ENCODE measurements at regions not wholly inside any gene's neighbourhood (a gene's known extent, or its start where the extent isn't known, plus 50 kb on each side); places are given as distances from the start of the nearest gene placed in this dataset.
"Not testable (repeated sequence)": the region's sequence is repeated elsewhere in the genome, so short reads cannot be mapped to it uniquely, and the experiment has no call there.

DNA sequence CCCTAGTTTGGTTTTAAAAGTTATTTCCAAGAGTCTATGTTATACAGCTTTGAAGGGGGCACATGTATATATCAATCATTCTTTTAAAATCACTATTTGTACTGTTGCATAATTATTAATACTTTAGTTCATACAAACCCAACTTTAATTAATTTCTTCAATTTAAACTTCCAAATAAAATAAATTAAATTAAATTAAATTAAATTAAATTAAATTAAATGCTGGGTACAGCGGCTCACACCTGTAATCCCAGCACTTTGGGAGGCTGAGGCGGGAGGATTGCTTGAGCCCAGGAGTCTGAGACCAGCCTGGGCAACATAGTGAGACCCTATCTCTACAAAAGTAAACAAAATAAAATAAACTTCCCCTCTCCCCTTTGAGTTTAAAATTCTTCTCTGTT is 98.9 kb upstream of the MYO10 start:
- DNase-seq (ENCODE audit: low read depth), result not testable (repeated sequence)

DNA sequence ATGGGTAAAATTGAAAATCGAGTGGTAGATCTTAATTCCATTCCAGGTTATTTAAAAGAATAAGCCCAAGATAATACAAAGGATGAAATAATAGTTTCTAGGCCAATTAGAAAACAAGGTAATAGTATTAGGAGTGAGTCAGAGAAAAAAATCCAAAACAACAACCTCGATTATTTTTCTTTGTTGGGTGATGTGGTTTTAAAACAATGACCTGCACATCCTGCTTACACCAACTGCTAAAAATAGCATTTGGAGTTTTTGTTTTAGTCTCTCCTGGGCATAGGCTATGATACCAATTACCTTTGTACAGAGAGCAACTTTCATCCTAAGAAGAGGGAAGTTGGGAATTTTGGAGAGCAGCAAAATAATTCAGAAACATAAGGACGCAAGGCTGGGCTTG is 101.7 kb upstream of the MYO10 start:
- DNase-seq (ENCODE audit: low read depth), result peak; percentile 52

DNA sequence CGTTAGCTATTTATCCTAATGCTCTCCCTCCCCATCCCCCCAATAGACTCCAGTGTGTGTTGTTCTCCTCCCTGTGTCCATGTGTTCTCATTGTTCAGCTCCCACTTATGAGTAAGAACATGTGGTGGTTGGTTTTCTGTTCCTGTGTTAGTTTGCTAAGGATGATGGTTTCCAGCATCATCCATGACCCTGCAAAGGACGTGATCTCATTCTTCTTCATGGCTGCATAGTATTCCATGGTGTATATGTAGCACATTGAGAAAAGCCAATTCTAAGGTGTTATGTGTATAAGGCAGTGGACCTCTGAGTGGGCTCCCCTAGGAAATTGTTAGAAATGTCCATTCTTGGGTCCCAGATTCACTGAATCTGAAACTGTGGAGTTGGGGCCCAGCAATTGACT is 103.1 kb upstream of the MYO10 start:
- no peak for DNase-seq (ENCODE audit: low read depth)

DNA sequence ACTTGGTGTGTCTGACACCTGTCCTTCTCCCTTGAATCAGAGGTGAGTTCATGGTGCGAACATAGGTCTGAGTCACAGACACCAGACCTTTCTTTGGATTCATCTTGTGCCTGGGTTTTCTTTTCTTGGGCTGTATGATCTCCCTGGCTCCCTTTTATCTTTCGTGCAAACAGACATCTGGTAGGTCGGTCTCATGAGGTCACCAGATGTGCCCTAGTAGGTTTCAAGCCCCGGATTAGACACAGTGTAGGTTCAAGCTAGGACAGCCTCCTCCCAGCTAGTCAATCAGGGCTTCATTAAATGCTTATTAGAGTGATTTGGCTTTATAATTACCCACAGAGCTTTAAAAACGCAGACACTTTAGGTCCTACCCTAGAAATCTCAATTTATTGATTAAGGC is 106.0 kb upstream of the MYO10 start:
- no peak for DNase-seq (ENCODE audit: low read depth)

DNA sequence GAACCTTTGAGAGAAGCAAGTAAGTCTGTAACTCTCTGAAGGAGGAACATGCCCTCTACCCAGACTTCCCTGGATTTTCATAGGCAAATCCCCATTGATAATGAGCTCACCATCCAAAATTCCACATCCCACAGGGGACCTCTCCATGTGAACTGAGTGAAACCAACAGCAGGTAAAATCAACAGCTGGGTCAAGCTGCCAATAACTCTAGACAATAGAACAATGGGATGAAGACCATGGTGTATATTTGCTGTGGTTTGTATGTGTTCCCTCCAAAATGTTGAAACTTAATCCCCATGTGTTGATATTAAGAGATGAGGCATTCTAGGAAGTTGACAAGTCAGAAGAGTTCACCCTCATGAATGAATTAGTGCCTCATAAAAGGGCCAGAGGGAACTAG is 110.2 kb upstream of the MYO10 start:
- DNase-seq (ENCODE audit: low read depth), result peak; percentile 72

DNA sequence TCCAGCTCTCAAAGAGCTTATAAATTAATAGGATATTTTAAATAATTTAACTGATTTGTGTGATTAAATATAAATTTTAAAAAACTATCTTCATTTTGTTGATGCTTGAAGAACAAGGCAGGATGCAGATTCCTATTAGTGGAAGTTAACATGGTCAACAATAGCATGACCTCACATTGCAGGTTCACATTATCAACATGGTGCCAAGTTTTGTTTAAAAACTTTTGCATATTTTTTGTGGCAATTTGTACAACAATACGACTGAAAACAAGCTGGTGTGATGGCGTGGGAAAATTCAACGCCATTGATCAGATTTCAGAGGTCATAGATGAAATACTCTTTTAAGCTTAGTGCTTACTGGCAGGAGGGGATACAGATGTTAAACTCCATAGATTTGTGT is 114.1 kb upstream of the MYO10 start:
- DNase-seq (ENCODE audit: low read depth), result no peak

DNA sequence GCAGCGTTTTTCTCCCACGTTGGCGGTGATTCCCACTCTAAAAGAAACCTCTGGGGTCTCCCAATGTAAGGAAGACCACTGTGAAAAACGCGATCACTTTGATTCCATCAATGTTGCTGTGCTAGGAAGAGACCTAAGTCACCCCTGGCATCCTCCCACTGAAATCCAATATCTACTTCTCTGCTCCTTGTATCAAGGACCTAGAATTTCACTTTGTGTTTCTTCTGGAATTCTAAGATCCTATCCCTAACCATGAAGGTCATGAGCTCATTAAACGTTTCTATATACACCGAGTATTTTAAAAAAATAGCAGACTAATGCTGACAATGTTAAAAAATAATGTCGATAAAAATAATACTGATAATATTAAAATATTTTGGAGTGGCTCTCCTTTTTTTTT is 118.8 kb upstream of the MYO10 start:
- no peak for DNase-seq (ENCODE audit: low read depth)

DNA sequence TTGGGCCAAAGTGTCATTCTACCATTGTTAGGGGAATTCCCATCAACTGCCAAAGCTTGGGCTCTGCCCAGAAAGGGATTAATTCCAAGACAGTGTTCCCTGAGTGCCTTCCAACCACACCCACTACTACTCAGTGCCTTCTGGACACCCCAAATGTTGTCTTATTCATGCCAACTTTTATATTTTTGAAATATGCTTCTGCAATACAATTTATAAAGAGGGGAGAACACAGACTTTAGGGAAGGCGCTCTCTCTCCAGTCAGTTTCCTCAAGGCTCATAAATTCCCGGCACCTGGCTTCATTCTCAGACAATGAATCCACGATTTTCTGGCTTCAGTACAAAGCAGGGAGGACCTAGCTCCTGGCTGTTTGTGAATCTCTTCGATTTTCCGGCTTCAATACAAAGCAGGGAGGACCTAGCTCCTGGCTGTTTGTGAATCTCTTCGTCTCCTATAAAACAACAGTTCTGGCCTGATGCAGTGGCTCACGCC is 120.1 kb upstream of the MYO10 start:
- peak; percentile 24 for DNase-seq (ENCODE audit: low read depth)

DNA sequence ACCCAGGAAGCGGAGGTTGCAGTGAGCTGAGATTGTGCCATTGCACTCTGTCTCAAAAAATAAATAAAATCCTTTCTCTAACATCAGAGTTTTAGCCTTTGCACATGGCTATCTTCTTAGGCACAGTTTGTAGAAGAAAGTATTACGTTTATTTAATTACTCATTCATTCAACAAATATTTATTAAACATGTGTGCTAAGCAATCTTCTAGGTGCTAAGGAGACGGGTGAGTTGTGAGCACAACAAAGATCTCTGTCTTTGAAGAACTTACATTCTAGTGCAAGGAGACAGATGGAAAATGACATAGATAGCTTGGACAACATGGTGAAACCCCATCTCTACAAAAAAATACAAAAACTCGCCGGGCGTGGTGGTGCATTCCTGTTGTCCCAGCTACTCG is 122.3 kb upstream of the MYO10 start:
- peak; percentile 11 for DNase-seq (ENCODE audit: low read depth)

DNA sequence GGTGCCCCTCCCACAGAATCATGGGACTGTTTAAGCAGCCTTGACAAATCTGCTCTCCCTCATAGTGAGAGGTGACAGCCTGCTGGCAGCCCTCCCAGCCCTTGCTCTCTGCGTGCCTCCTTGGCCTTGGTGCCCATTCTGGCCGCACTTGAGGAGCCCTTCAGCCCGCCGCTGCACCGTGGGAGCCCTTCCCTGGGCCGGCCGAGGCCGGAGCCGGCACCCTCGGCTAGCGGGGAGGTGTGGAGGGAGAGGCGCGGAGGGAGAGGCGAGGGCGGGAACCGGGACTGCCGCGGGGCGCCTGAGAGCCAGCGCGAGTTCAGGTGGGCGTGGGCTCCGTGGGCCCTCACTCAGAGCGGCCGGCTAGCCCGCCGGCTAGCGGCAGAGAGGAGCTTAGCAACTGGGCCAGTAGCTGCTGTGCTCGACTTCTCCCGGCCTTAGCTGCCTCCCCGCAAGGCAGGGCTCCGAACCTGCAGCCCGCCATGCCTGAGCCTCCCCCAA is 125.9 kb upstream of the MYO10 start:
- no peak for DNase-seq (ENCODE audit: low read depth)

DNA sequence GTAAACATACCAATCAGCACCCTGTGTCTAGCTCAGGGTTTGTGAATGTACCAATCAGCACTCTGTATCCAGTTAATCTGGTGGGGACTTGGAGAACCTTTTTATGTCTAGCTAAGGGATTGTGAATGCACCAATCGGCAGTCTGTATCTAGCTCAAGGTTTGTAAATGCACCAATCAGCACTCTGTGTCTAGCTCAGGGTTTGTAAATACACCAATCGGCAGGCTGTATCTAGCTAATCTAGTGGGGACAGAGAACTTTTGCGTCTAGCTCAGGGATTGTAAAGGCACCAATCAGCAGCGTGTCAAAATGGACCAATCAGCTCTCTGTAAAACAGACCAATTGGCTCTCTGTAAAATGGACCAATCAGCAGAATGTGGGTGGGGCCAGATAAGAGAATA is 126.7 kb upstream of the MYO10 start:
- not testable (repeated sequence) for DNase-seq (ENCODE audit: low read depth)

DNA sequence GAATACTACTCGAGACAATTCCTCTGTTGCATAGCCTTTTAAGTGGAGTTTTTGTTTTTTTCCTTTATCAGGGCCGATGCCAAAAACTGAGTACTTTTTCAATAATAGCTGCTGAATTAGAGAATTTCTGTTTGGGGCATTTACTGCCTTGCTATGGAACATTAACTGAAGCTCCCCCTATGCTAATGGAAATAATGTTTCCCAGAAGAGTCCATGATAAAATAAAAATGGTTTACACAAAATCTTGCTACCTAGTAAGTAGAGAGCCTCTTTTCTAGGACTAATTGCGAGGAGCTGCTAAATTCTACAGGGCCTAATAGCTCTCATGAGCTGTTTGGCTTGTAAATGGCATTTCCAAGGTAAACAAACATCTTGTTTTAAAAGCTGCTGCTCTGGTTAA is 128.2 kb upstream of the MYO10 start:
- no peak for DNase-seq (ENCODE audit: low read depth)

DNA sequence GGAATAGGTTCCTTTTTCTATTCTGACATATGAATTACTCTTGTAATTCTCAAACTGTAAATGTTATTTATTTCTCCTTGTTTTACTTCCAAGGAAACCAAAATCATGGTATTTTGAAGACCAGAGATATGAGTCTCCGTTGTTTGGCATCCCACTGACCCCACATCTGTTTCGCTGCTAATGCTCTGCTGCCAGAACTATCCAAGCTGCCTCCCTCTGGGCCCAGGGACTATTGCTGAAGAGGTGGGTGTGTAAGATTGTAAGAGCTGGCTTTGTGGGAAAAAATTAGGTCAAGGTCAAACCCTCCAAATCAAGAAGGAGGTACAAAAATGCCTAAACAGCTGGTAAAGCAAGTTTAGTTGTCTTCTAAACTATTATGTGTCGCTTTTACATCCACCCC is 129.4 kb upstream of the MYO10 start:
- DNase-seq (ENCODE audit: low read depth), result no peak

DNA sequence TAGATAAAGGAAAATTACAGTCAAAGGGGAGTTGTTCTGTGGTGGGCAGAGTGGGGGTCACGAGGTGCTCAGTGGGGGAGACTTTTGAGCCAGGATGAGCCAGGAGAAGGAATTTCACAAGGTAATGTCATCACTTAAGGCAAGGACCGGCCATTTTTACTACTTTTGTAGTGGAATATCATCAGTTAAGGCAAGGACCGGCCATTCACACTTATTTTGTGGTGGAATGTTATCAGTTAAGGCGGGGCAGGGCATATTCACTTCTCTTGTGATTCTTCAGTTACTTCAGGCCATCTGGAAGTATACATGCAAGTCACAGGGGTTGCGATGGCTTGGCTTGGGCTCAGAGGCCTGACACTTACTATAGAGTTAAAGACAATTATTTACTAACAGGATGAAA is 129.9 kb upstream of the MYO10 start:
- not testable (repeated sequence) for DNase-seq (ENCODE audit: low read depth)

DNA sequence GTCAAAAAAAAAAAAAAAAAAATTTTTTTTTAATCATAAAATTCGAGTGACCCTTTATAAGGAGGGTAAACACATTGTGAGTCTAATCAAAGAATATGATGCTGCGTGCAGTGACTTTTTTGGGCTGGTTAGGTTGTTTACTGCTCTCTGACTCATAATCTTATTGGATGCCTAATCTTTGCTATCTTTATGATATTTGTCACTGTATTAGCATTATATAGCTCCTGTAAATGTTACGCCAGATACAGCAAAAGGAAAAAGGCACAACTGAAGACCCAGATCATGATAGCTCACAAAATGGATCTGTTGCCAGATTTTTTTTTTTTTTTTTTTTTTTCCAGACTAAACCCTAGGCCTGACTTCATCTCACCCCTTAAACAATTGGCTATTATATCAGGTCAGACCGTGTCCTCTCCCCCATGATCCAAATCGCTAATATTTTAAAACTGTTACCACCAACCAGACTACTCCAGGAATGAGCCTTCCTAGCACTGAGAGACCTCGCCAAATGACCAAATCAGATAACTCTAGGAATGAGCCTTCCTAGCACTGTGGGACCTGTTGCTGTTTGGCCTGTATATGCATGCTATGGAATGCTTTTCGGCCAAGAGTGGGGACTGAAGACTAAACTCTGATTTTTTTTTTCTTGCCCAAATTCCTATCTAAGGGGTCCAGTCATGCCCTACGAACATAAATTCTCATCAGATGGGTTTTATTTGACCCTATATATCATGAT is 131.7 kb upstream of the MYO10 start:
- DNase-seq (ENCODE audit: low read depth), result no peak

DNA sequence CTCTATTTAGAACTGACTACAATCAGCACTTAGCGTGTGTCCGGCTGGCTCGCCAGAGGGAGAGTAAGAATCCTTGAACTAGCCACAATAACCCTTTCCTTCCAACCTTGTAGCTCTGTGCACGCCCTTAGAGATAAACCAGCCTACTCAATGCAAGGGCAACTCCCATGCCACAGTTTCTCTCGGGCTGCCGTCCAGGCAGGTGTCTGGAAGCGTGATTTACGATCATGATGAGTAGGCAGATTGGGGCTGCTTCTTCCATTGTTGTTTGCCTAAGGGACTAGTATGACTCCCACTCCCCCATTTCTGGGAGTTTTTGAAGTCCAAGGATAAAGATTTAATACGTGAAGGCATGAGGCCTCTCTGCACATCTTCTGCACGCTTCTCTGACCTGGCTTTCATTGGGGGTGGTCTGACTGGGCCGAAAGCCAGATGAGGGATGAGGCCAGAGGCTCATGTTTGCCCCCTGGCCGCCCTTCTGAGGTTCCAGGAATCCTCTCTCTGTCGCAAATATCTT is 134.0 kb upstream of the MYO10 start:
- DNase-seq (ENCODE audit: low read depth), result no peak

DNA sequence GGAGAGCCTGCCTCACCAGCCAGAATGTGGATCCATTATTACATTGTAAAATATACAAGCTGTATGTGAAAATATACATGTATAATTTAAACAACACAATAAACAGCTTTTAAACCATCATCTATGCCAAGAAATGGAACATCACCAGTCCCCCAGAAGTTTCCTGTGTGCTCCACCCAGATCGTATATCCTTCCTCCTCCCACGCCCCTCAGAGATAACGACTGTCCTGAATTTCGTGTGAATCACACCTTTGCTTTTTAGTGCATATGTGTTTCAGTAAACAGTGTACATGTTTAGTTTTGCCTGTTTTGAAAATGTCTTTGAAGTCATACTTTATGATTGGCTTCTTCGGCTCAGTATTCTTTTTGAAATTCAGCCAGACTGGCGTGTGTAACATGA is 134.6 kb upstream of the MYO10 start:
- DNase-seq (ENCODE audit: low read depth), result no peak

DNA sequence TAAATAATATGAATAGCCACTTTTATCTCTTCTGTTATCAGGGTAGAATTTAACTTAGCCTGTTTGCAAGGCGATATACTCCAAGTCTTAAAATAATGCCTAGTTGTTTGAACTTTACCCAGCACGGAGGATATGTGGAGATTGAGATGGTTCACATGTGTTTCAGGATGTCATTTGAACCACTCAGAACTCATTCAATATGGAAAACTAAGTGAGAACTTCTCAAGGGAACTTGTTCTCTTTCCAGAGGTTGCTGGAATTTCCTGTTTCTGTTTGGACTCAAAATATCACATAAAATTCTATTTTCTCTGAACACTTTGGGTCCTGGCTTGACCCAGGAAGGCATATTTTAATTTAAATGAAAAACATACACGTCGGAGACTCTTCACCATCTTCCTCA is 139.1 kb upstream of the MYO10 start:
- no peak for DNase-seq (ENCODE audit: low read depth)

DNA sequence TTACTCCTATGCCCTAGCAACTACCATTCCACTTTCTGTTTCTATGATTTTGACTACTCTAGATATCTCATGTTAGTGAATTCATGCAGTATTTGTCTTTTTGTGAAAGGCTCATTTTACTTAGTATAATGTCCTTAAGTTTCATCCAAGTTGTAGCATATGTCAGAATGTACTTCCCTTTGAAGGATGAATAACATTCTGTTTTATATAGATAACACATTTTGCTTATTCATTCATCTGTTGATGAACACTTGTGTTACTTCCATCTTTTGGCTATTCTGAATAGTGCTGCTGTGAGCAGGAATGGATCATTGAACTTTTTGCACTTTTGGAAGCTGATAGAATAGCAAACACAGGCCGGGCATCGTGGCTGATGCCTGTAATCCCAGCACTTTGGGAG is 140.2 kb upstream of the MYO10 start:
- no peak for DNase-seq (ENCODE audit: low read depth)

DNA sequence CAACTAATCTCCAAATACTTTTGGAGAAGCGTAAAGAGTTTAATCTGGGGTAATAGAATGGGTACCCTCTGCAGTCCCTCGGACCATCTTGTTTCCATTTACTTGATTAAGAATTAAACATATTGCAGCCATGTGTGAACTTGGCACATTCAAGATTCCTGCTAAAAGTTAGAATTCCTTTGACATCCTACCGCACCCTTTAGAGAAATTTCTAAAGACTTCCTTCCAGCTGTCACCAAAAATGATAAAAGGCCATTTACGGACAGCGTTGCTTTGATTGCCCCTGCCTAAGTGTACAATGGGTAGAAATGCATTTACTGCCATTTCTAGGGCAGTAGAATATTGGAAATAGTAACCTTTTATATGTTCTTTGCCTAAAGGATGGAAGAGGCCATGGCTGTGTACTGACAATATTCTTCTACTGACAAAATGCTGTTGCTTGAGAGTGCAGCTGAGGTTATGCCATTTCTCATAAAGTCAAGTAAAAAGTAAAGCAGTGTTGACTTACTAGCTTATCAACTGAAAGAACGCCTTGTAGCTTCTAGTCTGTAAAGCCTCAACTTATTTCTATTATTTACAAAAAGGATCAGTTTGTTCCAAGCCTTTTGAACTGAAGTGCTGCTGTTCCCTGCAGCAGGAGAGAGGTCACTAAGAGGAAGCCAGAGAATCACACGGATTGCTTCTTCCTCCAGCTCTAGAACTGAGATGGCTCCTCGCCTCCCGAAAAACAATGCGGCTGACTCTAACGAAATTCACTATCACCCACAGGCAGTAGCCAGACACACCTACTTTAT is 139.8 kb upstream of the BASP1 start:
- DNase-seq (ENCODE audit: low read depth), result no peak

DNA sequence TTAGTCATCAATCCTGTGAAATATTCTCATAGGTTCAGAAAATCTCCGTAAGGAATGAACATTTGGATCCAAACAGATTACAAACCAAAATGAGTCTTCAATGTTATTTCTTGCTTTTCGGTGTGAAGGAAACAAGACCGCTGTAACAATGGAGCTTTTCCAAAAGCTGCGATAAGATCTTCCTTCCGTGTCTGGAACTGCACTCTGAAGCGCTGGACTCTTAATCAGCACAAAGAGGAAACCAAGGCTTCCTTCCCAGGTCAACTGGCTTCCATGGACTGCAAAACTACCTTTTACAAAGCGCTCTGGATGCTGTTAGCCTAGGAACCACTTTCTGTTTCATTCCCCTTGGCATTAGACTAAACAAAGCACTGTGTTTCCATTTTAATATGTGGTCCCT is 137.9 kb upstream of the BASP1 start:
- DNase-seq (ENCODE audit: low read depth), result no peak

DNA sequence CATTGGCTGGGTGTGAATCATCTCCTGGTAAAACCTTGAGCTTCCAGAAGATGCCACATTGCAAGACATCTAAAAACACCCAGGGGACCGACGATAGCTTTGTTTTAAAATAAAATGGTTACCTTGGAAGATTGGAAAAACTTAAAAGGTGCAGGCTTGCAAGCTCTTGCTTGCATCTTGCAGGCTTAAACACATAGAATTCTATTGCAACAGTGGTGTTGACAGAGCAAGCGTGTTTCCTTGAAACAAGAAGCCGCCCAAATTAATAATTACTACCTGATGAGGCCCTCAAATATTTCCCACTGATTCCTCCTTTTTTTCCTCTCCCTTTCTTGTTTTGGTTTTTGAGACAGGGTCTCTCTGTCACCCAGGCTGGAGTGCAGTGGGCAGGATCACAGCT is 137.1 kb upstream of the BASP1 start:
- no peak for DNase-seq (ENCODE audit: low read depth)

DNA sequence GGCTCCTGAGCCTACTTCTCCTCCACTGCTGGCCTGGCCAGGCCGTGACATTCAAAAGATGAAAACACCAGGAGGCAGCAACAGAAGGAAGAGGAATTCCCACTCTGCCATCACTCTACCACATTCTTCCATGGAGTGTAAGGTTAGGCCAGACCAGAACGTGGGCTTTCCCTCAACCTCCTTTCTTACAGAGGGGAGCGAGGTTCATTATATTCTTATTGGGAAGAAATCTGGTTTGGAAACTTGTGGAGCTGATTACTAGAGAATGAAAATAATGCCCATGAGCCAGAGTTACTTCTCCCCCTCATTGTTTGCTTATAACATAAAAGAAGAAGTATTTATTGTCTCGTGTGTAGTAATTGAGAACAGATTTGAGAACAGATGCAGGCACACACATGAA is 136.3 kb upstream of the BASP1 start:
- DNase-seq (ENCODE audit: low read depth), result no peak

Measured in LHCN-M2 (cell line).